ENCODE measurements at regions not wholly inside any gene's neighbourhood (a gene's known extent, or its start where the extent isn't known, plus 50 kb on each side); places are given as distances from the start of the nearest gene placed in this dataset.
"Not testable (repeated sequence)": the region's sequence is repeated elsewhere in the genome, so short reads cannot be mapped to it uniquely, and the experiment has no call there.

- Histone ChIP-seq H3K4me3 (ENCODE audit: low read depth, low read length, poor library complexity, severe bottlenecking) (no peak overlapping the region), H3K79me2 (ENCODE audit: insufficient read depth, low read depth, low read length) (no peaks in the 10 kb centered on the region), H3K9me2 (ENCODE audit: insufficient read depth, low read length) (no peaks in the 10 kb centered on the region), H3K36me3 (ENCODE audit: insufficient read depth, low read length) (no peaks in the 10 kb centered on the region), H3K4me1 (ENCODE audit: insufficient read depth, low read length, poor library complexity, severe bottlenecking) (no peaks in the 10 kb centered on the region), H3K9me3 (ENCODE audit: low read length) (no peaks in the 10 kb centered on the region), H3K4me2 (ENCODE audit: low read length) (no peak overlapping the region), H2AFZ (ENCODE audit: low read length) (no peak overlapping the region), H3K27ac (ENCODE audit: low read depth, low read length, poor library complexity, severe bottlenecking) (no peak overlapping the region), H4K20me1 (ENCODE audit: insufficient read depth, low read length) (no peaks in the 10 kb centered on the region)
- no TSS peak for BruUV-seq (replicated peaks)
- DNase-seq (ENCODE audit: low spot score), result no peak
- no peak for TF ChIP-seq EZH2phosphoT487 (IDR thresholded peaks at IDR 0.05; ENCODE audit: borderline replicate concordance, low read depth, low read length)
- no peak for TF ChIP-seq CTCF (conservative IDR thresholded peaks at IDR 0.05; ENCODE audit: low read length)
- POLR2A ChIA-PET, result interaction anchor here (1.0 kb wide), 1 partner anchor 81 kb away, joined by 3 read pairs; no protein-coding TSS in a partner anchor
- intact Hi-C loops (cut with micrococcal nuclease; ENCODE audit: unreplicated experiment), result no loop called here
- CTCF ChIA-PET (ENCODE audit: unreplicated experiment), result no interaction called here
Measured at GRCh38 chr5:101306391-101307137, 403.5 kb upstream of the ST8SIA4 start.

GRCh38 chr5:101296477-101296876 is 393.4 kb upstream of the ST8SIA4 start:
- POLR2A ChIA-PET, result interaction anchor here (0.8 kb wide), 1 partner anchor 611 kb away, joined by 3 read pairs; no protein-coding TSS in a partner anchor
- no peak overlapping the region for H3K27ac ChIP-seq (ENCODE audit: low read depth, low read length, poor library complexity, severe bottlenecking)
- intact Hi-C loops (cut with micrococcal nuclease; ENCODE audit: unreplicated experiment), result no loop called here
- H3K4me3 ChIP-seq (ENCODE audit: low read depth, low read length, poor library complexity, severe bottlenecking), result no peak overlapping the region
- H2AFZ ChIP-seq (ENCODE audit: low read length), result no peak overlapping the region
- no peaks in the 10 kb centered on the region for H3K9me3 ChIP-seq (ENCODE audit: low read length)
- no peaks in the 10 kb centered on the region for H3K9me2 ChIP-seq (ENCODE audit: insufficient read depth, low read length)
- DNase-seq (ENCODE audit: low spot score), result no peak
- H3K36me3 ChIP-seq (ENCODE audit: insufficient read depth, low read length), result no peaks in the 10 kb centered on the region
- TF ChIP-seq CTCF (conservative IDR thresholded peaks at IDR 0.05; ENCODE audit: low read length), result no peak
- TF ChIP-seq EZH2phosphoT487 (IDR thresholded peaks at IDR 0.05; ENCODE audit: borderline replicate concordance, low read depth, low read length), result no peak
- H4K20me1 ChIP-seq (ENCODE audit: insufficient read depth, low read length), result no peaks in the 10 kb centered on the region
- H3K79me2 ChIP-seq (ENCODE audit: insufficient read depth, low read depth, low read length), result no peaks in the 10 kb centered on the region
- CTCF ChIA-PET (ENCODE audit: unreplicated experiment), result no interaction called here
- BruUV-seq (replicated peaks), result no TSS peak
- no peak overlapping the region for H3K4me2 ChIP-seq (ENCODE audit: low read length)
- no peaks in the 10 kb centered on the region for H3K4me1 ChIP-seq (ENCODE audit: insufficient read depth, low read length, poor library complexity, severe bottlenecking)

- Histone ChIP-seq H3K79me2 (ENCODE audit: insufficient read depth, low read depth, low read length) (no peaks in the 10 kb centered on the region), H3K9me3 (ENCODE audit: low read length) (no peaks in the 10 kb centered on the region), H3K4me1 (ENCODE audit: insufficient read depth, low read length, poor library complexity, severe bottlenecking) (no peaks in the 10 kb centered on the region), H3K4me2 (ENCODE audit: low read length) (no peak overlapping the region), H3K4me3 (ENCODE audit: low read depth, low read length, poor library complexity, severe bottlenecking) (no peak overlapping the region), H3K36me3 (ENCODE audit: insufficient read depth, low read length) (no peaks in the 10 kb centered on the region), H3K27ac (ENCODE audit: low read depth, low read length, poor library complexity, severe bottlenecking) (no peak overlapping the region), H3K9me2 (ENCODE audit: insufficient read depth, low read length) (no peaks in the 10 kb centered on the region), H2AFZ (ENCODE audit: low read length) (no peak overlapping the region), H4K20me1 (ENCODE audit: insufficient read depth, low read length) (no peaks in the 10 kb centered on the region)
- no peak for TF ChIP-seq CTCF (conservative IDR thresholded peaks at IDR 0.05; ENCODE audit: low read length)
- no peak for TF ChIP-seq EZH2phosphoT487 (IDR thresholded peaks at IDR 0.05; ENCODE audit: borderline replicate concordance, low read depth, low read length)
- intact Hi-C loops (cut with micrococcal nuclease; ENCODE audit: unreplicated experiment), result no loop called here
- POLR2A ChIA-PET, result interaction anchor here (0.7 to 0.9 kb wide), 3 partner anchors 24 to 627 kb away, joined by 3 to 10 read pairs (median 5); no protein-coding TSS in a partner anchor
- CTCF ChIA-PET (ENCODE audit: unreplicated experiment), result no interaction called here
- DNase-seq (ENCODE audit: low spot score), result no peak
- BruUV-seq (replicated peaks), result no TSS peak
Measured at GRCh38 chr5:101292199-101292598, 389.1 kb upstream of the ST8SIA4 start.

GRCh38 chr5:101290761-101291160 is 387.7 kb upstream of the ST8SIA4 start:
- H3K4me3 ChIP-seq (ENCODE audit: low read depth, low read length, poor library complexity, severe bottlenecking); H3K9me3 ChIP-seq (ENCODE audit: low read length); H2AFZ ChIP-seq (ENCODE audit: low read length); POLR2A ChIA-PET; CTCF ChIA-PET (ENCODE audit: unreplicated experiment); H3K79me2 ChIP-seq (ENCODE audit: insufficient read depth, low read depth, low read length); H3K9me2 ChIP-seq (ENCODE audit: insufficient read depth, low read length); H3K4me2 ChIP-seq (ENCODE audit: low read length); H3K4me1 ChIP-seq (ENCODE audit: insufficient read depth, low read length, poor library complexity, severe bottlenecking); H4K20me1 ChIP-seq (ENCODE audit: insufficient read depth, low read length); H3K36me3 ChIP-seq (ENCODE audit: insufficient read depth, low read length); H3K27ac ChIP-seq (ENCODE audit: low read depth, low read length, poor library complexity, severe bottlenecking); BruUV-seq (replicated peaks); intact Hi-C loops (cut with micrococcal nuclease; ENCODE audit: unreplicated experiment); DNase-seq (ENCODE audit: low spot score): not testable (repeated sequence)

Measured in OCI-LY7 (cell line).